ENCODE measurements at regions not wholly inside any gene's neighbourhood (a gene's known extent, or its start where the extent isn't known, plus 50 kb on each side); places are given as distances from the start of the nearest gene placed in this dataset.

DNA sequence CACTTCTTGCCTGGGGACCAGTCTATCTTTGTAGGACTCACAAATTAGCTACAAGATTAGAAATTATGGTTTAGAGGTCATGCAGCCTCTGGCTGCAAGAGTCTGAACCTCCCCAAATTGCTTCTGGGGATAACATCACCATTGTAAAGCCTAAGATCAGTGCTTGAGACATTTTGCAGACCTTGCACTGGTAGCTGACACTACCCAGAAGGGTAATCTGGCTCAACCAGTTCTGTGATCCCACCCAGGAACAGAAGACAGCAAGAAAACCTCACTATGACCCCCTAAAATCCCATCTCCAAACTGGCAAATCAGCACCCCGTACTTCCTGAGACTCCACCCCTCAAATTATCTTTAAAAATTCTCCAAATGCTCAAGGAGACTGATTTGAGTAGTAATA, 58.2 kb upstream of the CDK13 start:
- H3K9me3 ChIP-seq (ENCODE audit: control insufficient read depth, low read depth, low read length): no peaks in the 10 kb centered on the region
- H2BK20ac ChIP-seq (ENCODE audit: low read depth, low read length, poor library complexity, severe bottlenecking): no peak overlapping the region
- no peak for DNase-seq
- Mint-ChIP-seq H3K27ac (peak overlapping the region in 1 of 3 experiments; percentile 12; a peak in 1 of 7 replicates), H3K27me3 (ENCODE audit: low read depth) (peaks cover under 1% of the 10 kb centered on the region; the same call in 1 of the 2 replicates), H3K9me3 (no peaks in the 10 kb centered on the region), H3K4me1 (peaks cover 0 to 2% of the 10 kb centered on the region in 2 experiments; a peak in 3 of 4 replicates), H3K36me3 (ENCODE audit: insufficient read depth in 1 of 3, low read depth in 3 of 3) (no peaks in the 10 kb centered on the region; a peak in 1 of 7 replicates), H3K4me3 (no peak overlapping the region)
- H3K9ac ChIP-seq (ENCODE audit: extremely low read depth, insufficient read length, low read length): no peak overlapping the region
- no peak overlapping the region for H4K8ac ChIP-seq (replicated peaks; ENCODE audit: insufficient read length, low read depth, low read length)
- no peak overlapping the region for H2BK5ac ChIP-seq (ENCODE audit: insufficient read length, low read length)
- H3K18ac ChIP-seq (ENCODE audit: insufficient read length, low read depth, low read length): no peak overlapping the region
- H2BK120ac ChIP-seq (ENCODE audit: low read depth, low read length, poor library complexity, severe bottlenecking): no peak overlapping the region
- H3K27ac ChIP-seq (ENCODE audit: insufficient read length, low read depth, low read length): no peak overlapping the region
- H3T11ph ChIP-seq (ENCODE audit: low read length): no peak overlapping the region
- H3K27me3 ChIP-seq (ENCODE audit: insufficient read depth, low read length): no peaks in the 10 kb centered on the region
- no peaks in the 10 kb centered on the region for H3K79me2 ChIP-seq (ENCODE audit: insufficient read depth, low read length)
- no peak overlapping the region for H3K56ac ChIP-seq (ENCODE audit: insufficient read length, low read depth, low read length)
- WGBS (ENCODE audit: extremely low coverage, insufficient read length, low lambda C conversion rate): no CpG with 5 or more reads among the region's 1 CpG
- no peak overlapping the region for H4K91ac ChIP-seq (ENCODE audit: insufficient read length, low read depth, low read length)
- no peak overlapping the region for H3K23ac ChIP-seq (ENCODE audit: insufficient read length, low read depth, low read length)
- H3K4me1 ChIP-seq (ENCODE audit: insufficient read depth, low read length): no peaks in the 10 kb centered on the region
- H3K4ac ChIP-seq (ENCODE audit: low read depth, low read length): no peak overlapping the region
- H3K14ac ChIP-seq (ENCODE audit: insufficient read depth, low read length): no peak overlapping the region
- no peak overlapping the region for H2BK12ac ChIP-seq (ENCODE audit: insufficient read length, low read depth, low read length)
- no peak overlapping the region for H3K4me2 ChIP-seq (ENCODE audit: insufficient read depth, insufficient read length, low read length)
- H2AFZ ChIP-seq (ENCODE audit: low read length): no peak overlapping the region
- no peak overlapping the region for H2BK15ac ChIP-seq (ENCODE audit: low read depth, low read length)
- H4K5ac ChIP-seq (ENCODE audit: insufficient read length, low read depth, low read length): no peak overlapping the region
- H3K23me2 ChIP-seq (ENCODE audit: insufficient read length, low read depth, low read length, poor library complexity, severe bottlenecking): no peaks in the 10 kb centered on the region
- H2AK5ac ChIP-seq (ENCODE audit: insufficient read length, low read length): no peak overlapping the region
- TF ChIP-seq, protein P1, sequence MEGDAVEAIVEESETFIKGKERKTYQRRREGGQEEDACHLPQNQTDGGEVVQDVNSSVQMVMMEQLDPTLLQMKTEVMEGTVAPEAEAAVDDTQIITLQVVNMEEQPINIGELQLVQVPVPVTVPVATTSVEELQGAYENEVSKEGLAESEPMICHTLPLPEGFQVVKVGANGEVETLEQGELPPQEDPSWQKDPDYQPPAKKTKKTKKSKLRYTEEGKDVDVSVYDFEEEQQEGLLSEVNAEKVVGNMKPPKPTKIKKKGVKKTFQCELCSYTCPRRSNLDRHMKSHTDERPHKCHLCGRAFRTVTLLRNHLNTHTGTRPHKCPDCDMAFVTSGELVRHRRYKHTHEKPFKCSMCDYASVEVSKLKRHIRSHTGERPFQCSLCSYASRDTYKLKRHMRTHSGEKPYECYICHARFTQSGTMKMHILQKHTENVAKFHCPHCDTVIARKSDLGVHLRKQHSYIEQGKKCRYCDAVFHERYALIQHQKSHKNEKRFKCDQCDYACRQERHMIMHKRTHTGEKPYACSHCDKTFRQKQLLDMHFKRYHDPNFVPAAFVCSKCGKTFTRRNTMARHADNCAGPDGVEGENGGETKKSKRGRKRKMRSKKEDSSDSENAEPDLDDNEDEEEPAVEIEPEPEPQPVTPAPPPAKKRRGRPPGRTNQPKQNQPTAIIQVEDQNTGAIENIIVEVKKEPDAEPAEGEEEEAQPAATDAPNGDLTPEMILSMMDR (conservative IDR thresholded peaks at IDR 0.05): no peak
- H4K20me1 ChIP-seq (ENCODE audit: control insufficient read depth, insufficient read depth, insufficient read length): no peaks in the 10 kb centered on the region
- no peaks in the 10 kb centered on the region for H3K79me1 ChIP-seq (ENCODE audit: insufficient read depth, low read depth, low read length, poor library complexity, severe bottlenecking)
